ENCODE measurements at regions not wholly inside any gene's neighbourhood (a gene's known extent, or its start where the extent isn't known, plus 50 kb on each side); places are given as distances from the start of the nearest gene placed in this dataset.
"Not testable (repeated sequence)": the region's sequence is repeated elsewhere in the genome, so short reads cannot be mapped to it uniquely, and the experiment has no call there.

GRCh38 chr17:16873174-16874035 lies 98.5 kb downstream of the TNFRSF13B start:
- intact Hi-C loops (cut with DNase I; ENCODE audit: low total_unique reads) = no loop called here
- peak; percentile 37 for DNase-seq
- Histone ChIP-seq H3K27me3 (no peaks in the 10 kb centered on the region), H3K4me1 (no peaks in the 10 kb centered on the region), H3K4me3 (no peak overlapping the region), H3K36me3 (ENCODE audit: low read depth, missing control alignments) (no peaks in the 10 kb centered on the region), H3K9me3 (no peaks in the 10 kb centered on the region), H3K27ac (no peak overlapping the region)
- WGBS, 2 donors = 51 to 59% methylated on average over 4 to 15 of the region's 15 CpGs
- TF ChIP-seq POLR2A (IDR thresholded peaks at IDR 0.05) = no peak
- peak; percentile 35 to 45 (median 41) for TF ChIP-seq CTCF (IDR thresholded peaks at IDR 0.05)

GRCh38 chr17:16872351-16873173 lies 99.4 kb downstream of the TNFRSF13B start:
- 67 to 78% methylated on average over 9 to 16 of the region's 16 CpGs for WGBS, 2 donors
- TF ChIP-seq CTCF (IDR thresholded peaks at IDR 0.05) (no peak), POLR2A (IDR thresholded peaks at IDR 0.05) (no peak)
- Histone ChIP-seq H3K27me3 (no peaks in the 10 kb centered on the region), H3K4me1 (no peaks in the 10 kb centered on the region), H3K9me3 (no peaks in the 10 kb centered on the region), H3K4me3 (no peak overlapping the region), H3K27ac (no peak overlapping the region), H3K36me3 (ENCODE audit: low read depth, missing control alignments) (no peaks in the 10 kb centered on the region)
- DNase-seq = no peak
- intact Hi-C loops (cut with DNase I; ENCODE audit: low total_unique reads) = no loop called here

GRCh38 chr17:16871446-16872190 lies 100.3 kb downstream of the TNFRSF13B start:
- H3K4me3 ChIP-seq; H3K9me3 ChIP-seq; H3K27me3 ChIP-seq; H3K27ac ChIP-seq; DNase-seq; H3K4me1 ChIP-seq; intact Hi-C loops (cut with DNase I; ENCODE audit: low total_unique reads); H3K36me3 ChIP-seq (ENCODE audit: low read depth, missing control alignments): not testable (repeated sequence)
- 84 to 90% methylated on average over 13 to 17 of the region's 17 CpGs for WGBS, 2 donors

- Histone ChIP-seq H3K4me1 (no peaks in the 10 kb centered on the region), H3K27ac (no peak overlapping the region), H3K9me3 (no peaks in the 10 kb centered on the region), H3K4me3 (no peak overlapping the region), H3K27me3 (no peaks in the 10 kb centered on the region), H3K36me3 (ENCODE audit: low read depth, missing control alignments) (no peaks in the 10 kb centered on the region)
- no peak for DNase-seq
- 87% methylated on average over 21 to 25 of the region's 26 CpGs for WGBS, 2 donors
- intact Hi-C loops (cut with DNase I; ENCODE audit: low total_unique reads) = no loop called here
- TF ChIP-seq POLR2A (IDR thresholded peaks at IDR 0.05) (no peak), CTCF (IDR thresholded peaks at IDR 0.05) (no peak)
Measured at GRCh38 chr17:16870253-16871245, 101.4 kb downstream of the TNFRSF13B start.

- H3K27me3 ChIP-seq; H3K36me3 ChIP-seq (ENCODE audit: low read depth, missing control alignments); H3K9me3 ChIP-seq; intact Hi-C loops (cut with DNase I; ENCODE audit: low total_unique reads); H3K4me1 ChIP-seq; DNase-seq; H3K27ac ChIP-seq; H3K4me3 ChIP-seq: not testable (repeated sequence)
- 93% methylated on average over 8 to 10 of the region's 11 CpGs for WGBS, 2 donors
Measured at GRCh38 chr17:16869531-16870252, 102.2 kb downstream of the TNFRSF13B start.

GRCh38 chr17:16868616-16869015 lies 103.3 kb downstream of the TNFRSF13B start:
- H3K27me3 ChIP-seq; H3K36me3 ChIP-seq (ENCODE audit: low read depth, missing control alignments); DNase-seq; H3K4me1 ChIP-seq; H3K9me3 ChIP-seq; H3K4me3 ChIP-seq; H3K27ac ChIP-seq; intact Hi-C loops (cut with DNase I; ENCODE audit: low total_unique reads): not testable (repeated sequence)
- 93 to 95% methylated on average over 13 of the region's 13 CpGs for WGBS, 2 donors

GRCh38 chr17:16867545-16867944 lies 104.4 kb downstream of the TNFRSF13B start:
- H3K27ac ChIP-seq; H3K9me3 ChIP-seq; intact Hi-C loops (cut with DNase I; ENCODE audit: low total_unique reads); H3K4me3 ChIP-seq; H3K27me3 ChIP-seq; H3K4me1 ChIP-seq; DNase-seq; H3K36me3 ChIP-seq (ENCODE audit: low read depth, missing control alignments): not testable (repeated sequence)
- WGBS, 2 donors = 83 to 85% methylated on average over 3 to 4 of the region's 5 CpGs
